H1 (cell line): ENCODE measurements at regions not wholly inside any gene's neighbourhood (a gene's known extent, or its start where the extent isn't known, plus 50 kb on each side); places are given as distances from the start of the nearest gene placed in this dataset.

ENCODE experiments used
- CTCF ChIA-PET: fragments of 300-600 bp; sonication (Branson Sonifier 250); formaldehyde crosslinking; loops from one replicate; lab custom pipeline; 2021; ENCODE audit not compliant: partially characterized antibody; lab: Charles Lee
- POLR2A ChIA-PET: fragments of 300-600 bp; sonication (Branson Sonifier 250); formaldehyde crosslinking; loops from one replicate; lab custom pipeline; 2021; ENCODE audit warnings: inconsistent platforms; ENCODE audit not compliant: partially characterized antibody; lab: Charles Lee
- DNase-seq, 2 experiments: peaks; one replicate each; pipeline versions ENCODE4 v3.0.0 to v3.0.0-alpha.2; 2010 to 2022; ENCODE audit warnings: low spot score in 2 of 2, low read depth in 1 of 2, mixed read lengths in 1 of 2
- FAIRE-seq: peaks from 2 replicates; lab custom pipeline; 2011; peaks lifted over from hg19 to GRCh38; lab: Jason Lieb, UNC
- H2AFZ ChIP-seq: 2 replicates; pipeline ENCODE4 v1.8.1; 2012; ENCODE audit warnings: low read length, inconsistent platforms
- H2AK5ac ChIP-seq: 2 replicates; pipeline ENCODE4 v1.6.1; 2013; ENCODE audit warnings: low read depth, low read length
- H2BK120ac ChIP-seq: replicated peaks from 2 replicates; pipeline ENCODE3; 2013; ENCODE audit warnings: low read depth, low read length, inconsistent platforms
- H2BK12ac ChIP-seq: 2 replicates; pipeline ENCODE4 v1.6.1; 2013; ENCODE audit warnings: low read depth, low read length
- H2BK15ac ChIP-seq: 2 replicates; pipeline ENCODE4 v1.6.1; 2013; ENCODE audit warnings: low read length
- H2BK20ac ChIP-seq: 2 replicates; pipeline ENCODE4 v1.6.1; 2013; ENCODE audit warnings: low read length
- H2BK5ac ChIP-seq: 2 replicates; pipeline ENCODE4 v1.6.1; 2013; ENCODE audit warnings: low read depth, low read length
- H3K14ac ChIP-seq: 2 replicates; pipeline ENCODE4 v1.6.1; 2013; ENCODE audit warnings: inconsistent platforms; ENCODE audit not compliant: insufficient read length
- H3K18ac ChIP-seq: 2 replicates; pipeline ENCODE4 v1.6.1; 2013; ENCODE audit warnings: low read length; ENCODE audit errors: extremely low read depth
- H3K23ac ChIP-seq: 2 replicates; pipeline ENCODE4 v1.6.1; 2013; ENCODE audit warnings: inconsistent platforms; ENCODE audit not compliant: insufficient read length
- H3K23me2 ChIP-seq: 2 replicates; pipeline ENCODE4 v1.6.1; 2013; ENCODE audit warnings: low read depth, low read length
- H3K27ac ChIP-seq: 2 replicates; pipeline ENCODE4 v1.6.1; 2011; ENCODE audit warnings: low read depth, low read length, inconsistent platforms
- H3K27me3 ChIP-seq, 4 experiments: replicated peaks in 1 of 4; 1 replicate in 1 of 4; 2 replicates in 3 of 4; pipeline versions ENCODE4 v1.6.1 to v1.8.1; 2011 to 2013; ENCODE audit warnings: low read length in 3 of 4, mild to moderate bottlenecking in 3 of 4, inconsistent platforms in 2 of 4, mixed read lengths in 2 of 4, moderate library complexity in 1 of 4; ENCODE audit not compliant: control insufficient read depth in 3 of 4, insufficient read depth in 3 of 4; ENCODE audit errors: extremely low read depth in 1 of 4
- H3K36me3 ChIP-seq, 4 experiments: 2 replicates each; pipeline versions ENCODE4 v1.6.1 to v1.8.1; 2011 to 2013; ENCODE audit warnings: mild to moderate bottlenecking in 4 of 4, low read length in 3 of 4, moderate library complexity in 2 of 4, control low read depth in 1 of 4, inconsistent platforms in 1 of 4; ENCODE audit not compliant: insufficient read depth in 4 of 4, control insufficient read depth in 2 of 4
- H3K4ac ChIP-seq: replicated peaks from 2 replicates; pipeline ENCODE3; 2013; ENCODE audit warnings: low read length, low read depth, mixed read lengths, inconsistent platforms; ENCODE audit not compliant: insufficient read length
- H3K4me1 ChIP-seq, 4 experiments: replicated peaks in 1 of 4; 1 replicate in 1 of 4; 2 replicates in 3 of 4; pipeline versions ENCODE4 v1.6.1 to v1.8.1; 2011 to 2013; ENCODE audit warnings: low read length in 3 of 4, inconsistent platforms in 2 of 4, mixed read lengths in 1 of 4; ENCODE audit not compliant: insufficient read depth in 4 of 4, control insufficient read depth in 3 of 4
- H3K4me2 ChIP-seq, 2 experiments: 2 replicates each; pipeline versions ENCODE4 v1.6.1 to v1.8.1; 2011 to 2013; ENCODE audit warnings: low read depth in 2 of 2, low read length in 2 of 2, control low read depth in 1 of 2, inconsistent platforms in 1 of 2, mild to moderate bottlenecking in 1 of 2; ENCODE audit not compliant: insufficient read depth in 1 of 2
- H3K4me3 ChIP-seq, 4 experiments: fragments of 200-600, 300-600 bp in 1 of 4; sonication (generic), shearing (Covaris generic), sonication (Bioruptor Twin) in 1 of 4; 2 replicates each; pipeline versions ENCODE4 v1.5.1 to v1.8.1; 2011 to 2016; ENCODE audit warnings: low read length in 4 of 4, low read depth in 3 of 4, control low read depth in 2 of 4, inconsistent platforms in 2 of 4, mild to moderate bottlenecking in 2 of 4, mixed read lengths in 1 of 4, moderate library complexity in 1 of 4; ENCODE audit not compliant: insufficient read depth in 2 of 4; ENCODE audit errors: extremely low read depth in 1 of 4
- H3K56ac ChIP-seq: replicated peaks from 2 replicates; pipeline ENCODE3; 2013; ENCODE audit warnings: low read depth, mild to moderate bottlenecking, mixed read lengths, low read length, inconsistent platforms; ENCODE audit not compliant: insufficient read length
- H3K79me1 ChIP-seq: 2 replicates; pipeline ENCODE4 v1.6.1; 2013; ENCODE audit warnings: low read depth, low read length, control low read depth
- H3K79me2 ChIP-seq, 2 experiments: 2 replicates each; pipeline versions ENCODE4 v1.6.1 to v1.8.1; 2012 to 2013; ENCODE audit warnings: low read length in 2 of 2, mild to moderate bottlenecking in 2 of 2, inconsistent platforms in 1 of 2; ENCODE audit not compliant: insufficient read depth in 2 of 2, control insufficient read depth in 1 of 2
- H3K9ac ChIP-seq, 4 experiments: replicated peaks in 1 of 4; 1 replicate in 1 of 4; 2 replicates in 3 of 4; pipeline versions ENCODE4 v1.6.1 to v1.8.1; 2011 to 2013; ENCODE audit warnings: low read depth in 3 of 4, low read length in 3 of 4, control low read depth in 2 of 4, mild to moderate bottlenecking in 2 of 4, moderate library complexity in 2 of 4, inconsistent platforms in 1 of 4; ENCODE audit errors: extremely low read depth in 1 of 4
- H3K9me3 ChIP-seq, 2 experiments: 2 replicates each; pipeline versions ENCODE4 v1.6.1 to v1.8.1; 2012 to 2013; ENCODE audit warnings: mild to moderate bottlenecking in 2 of 2, moderate library complexity in 2 of 2, control low read depth in 1 of 2, inconsistent platforms in 1 of 2, low read depth in 1 of 2, low read length in 1 of 2, mixed read lengths in 1 of 2; ENCODE audit not compliant: insufficient read depth in 2 of 2
- H4K20me1 ChIP-seq, 2 experiments: replicated peaks in 1 of 2; 2 replicates each; pipeline versions ENCODE3 to v1.8.1; 2011 to 2013; ENCODE audit warnings: inconsistent platforms in 2 of 2, low read length in 2 of 2, mild to moderate bottlenecking in 1 of 2; ENCODE audit not compliant: insufficient read depth in 2 of 2, control insufficient read depth in 1 of 2
- H4K5ac ChIP-seq: 2 replicates; pipeline ENCODE4 v1.6.1; 2013; ENCODE audit warnings: low read length, low read depth, mixed read lengths, inconsistent platforms; ENCODE audit not compliant: insufficient read length
- H4K8ac ChIP-seq: 2 replicates; pipeline ENCODE4 v1.8.0; 2013; ENCODE audit warnings: mild to moderate bottlenecking, moderate library complexity, low read length, inconsistent platforms; ENCODE audit not compliant: insufficient read depth; ENCODE audit errors: extremely low read depth
- H4K91ac ChIP-seq: replicated peaks from 2 replicates; pipeline ENCODE3; 2013; ENCODE audit warnings: low read length, mixed read lengths, inconsistent platforms; ENCODE audit not compliant: insufficient read length
- CREB1 ChIP-seq: IDR thresholded peaks from 2 replicates; pipeline ENCODE4 v1.6.1; 2012; ENCODE audit warnings: inconsistent platforms
- JUND ChIP-seq: IDR thresholded peaks from 2 replicates; pipeline ENCODE4 v1.6.1; 2011; ENCODE audit warnings: mild to moderate bottlenecking, improper control_type of control experiment, low read length
- RAD21 ChIP-seq, 2 experiments: IDR thresholded peaks in 1 of 2; conservative IDR thresholded peaks in 1 of 2; 2 replicates each; pipeline ENCODE4 v1.6.1; 2011; ENCODE audit warnings: low read depth in 2 of 2, low read length in 2 of 2, improper control_type of control experiment in 1 of 2, inconsistent platforms in 1 of 2, mild to moderate bottlenecking in 1 of 2, moderate library complexity in 1 of 2
- SAP30 ChIP-seq: fragments of 300-600 bp; sonication (generic); IDR thresholded peaks from 2 replicates; pipeline ENCODE4 v1.7.1; 2012; ENCODE audit warnings: low read length, moderate library complexity, mild to moderate bottlenecking, inconsistent platforms; ENCODE audit not compliant: insufficient read depth, insufficient replicate concordance
- SIN3A ChIP-seq, 2 experiments: IDR thresholded peaks in 1 of 2; conservative IDR thresholded peaks in 1 of 2; 2 replicates each; pipeline ENCODE4 v1.6.1; 2011 to 2012; ENCODE audit warnings: low read length in 2 of 2, improper control_type of control experiment in 1 of 2, low read depth in 1 of 2, mild to moderate bottlenecking in 1 of 2
- SP1 ChIP-seq: IDR thresholded peaks from 2 replicates; pipeline ENCODE4 v1.6.1; 2011; ENCODE audit warnings: low read depth, low read length
- TAF7 ChIP-seq: optimal IDR thresholded peaks from 2 replicates; pipeline ENCODE3; 2011; ENCODE audit warnings: low read depth, mild to moderate bottlenecking, inconsistent platforms, low read length, moderate library complexity, borderline replicate concordance
- WGBS, 2 experiments: shearing (Covaris generic) in 1 of 2; methylation state at CpG; one replicate each; pipeline versions ENCODE4 v1.1.6 to v1.1.7; 2013 to 2015; ENCODE audit warnings: low lambda C conversion rate in 2 of 2, mixed read lengths in 2 of 2, inconsistent platforms in 1 of 2, low coverage in 1 of 2, missing lambda C conversion rate in 1 of 2; ENCODE audit not compliant: insufficient replicate concordance in 2 of 2, insufficient coverage in 1 of 2, insufficient read length in 1 of 2; ENCODE audit errors: extremely low coverage in 1 of 2, missing lambda C conversion rate in 1 of 2; 5-methylcytosine and 5-hydroxymethylcytosine counted together
- TF ChIP-seq, protein P1 (sequence below): IDR thresholded peaks from 2 replicates; pipeline ENCODE4 v1.6.1; 2012; ENCODE audit warnings: inconsistent platforms

DNA sequence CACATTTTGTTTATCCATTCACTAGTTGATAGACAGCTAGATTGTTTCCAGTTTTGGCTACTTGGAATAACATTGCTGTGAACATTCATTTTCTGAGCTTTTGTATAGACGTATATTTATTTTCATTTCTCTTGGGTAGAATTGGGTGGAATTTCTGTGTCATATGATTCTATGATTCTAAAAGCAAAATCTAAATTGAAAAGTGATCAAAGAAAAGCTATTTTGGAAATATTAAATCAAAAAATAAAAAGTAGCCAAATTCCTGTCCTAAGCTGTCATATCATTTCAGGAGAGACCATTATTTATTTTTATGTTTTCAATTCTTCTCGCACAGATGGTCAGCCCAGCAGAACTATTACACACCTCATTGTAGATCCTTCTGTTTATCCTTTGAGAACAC lies 229.2 kb downstream of the COL12A1 start:
- Histone ChIP-seq H3K4me2 (no peak overlapping the region), H4K8ac (no peak overlapping the region), H2BK15ac (no peak overlapping the region), H2AK5ac (no peak overlapping the region), H2BK5ac (no peak overlapping the region), H3K36me3 (no peaks in the 10 kb centered on the region), H3K4ac (no peak overlapping the region), H3K4me3 (no peak overlapping the region), H2BK120ac (no peak overlapping the region), H4K20me1 (no peaks in the 10 kb centered on the region), H3K14ac (no peak overlapping the region), H3K79me1 (no peaks in the 10 kb centered on the region), H3K4me1 (no peaks in the 10 kb centered on the region), H4K5ac (no peak overlapping the region), H3K27me3 (no peaks in the 10 kb centered on the region), H3K18ac (no peak overlapping the region), H2BK20ac (no peak overlapping the region), H3K23me2 (no peaks in the 10 kb centered on the region), H3K23ac (no peak overlapping the region), H4K91ac (no peak overlapping the region), H3K27ac (no peak overlapping the region), H3K79me2 (no peaks in the 10 kb centered on the region), H3K9me3 (no peaks in the 10 kb centered on the region), H2AFZ (no peak overlapping the region), H3K9ac (no peak overlapping the region), H2BK12ac (no peak overlapping the region), H3K56ac (no peak overlapping the region)
- POLR2A ChIA-PET, result no interaction called here
- DNase-seq (no peak), FAIRE-seq (no peak)
- 92% methylated on average over 2 of the region's 2 CpGs; no CpG with 5 or more reads in 1 of the 2 experiments for WGBS, 2 experiments
- CTCF ChIA-PET, result interaction anchor here (0.9 kb wide), 1 partner anchor 232 kb away, joined by 3 read pairs; no protein-coding TSS in a partner anchor
- TF ChIP-seq RAD21 (IDR thresholded peaks at IDR 0.05 in 1 of 2, conservative IDR thresholded peaks at IDR 0.05 in 1 of 2; ENCODE audit: low read depth in 2 of 2, low read length in 2 of 2) (no peak), CREB1 (no peak), SP1 (no peak), JUND (no peak), TAF7 (no peak), SIN3A (conservative IDR thresholded peaks at IDR 0.05 in 1 of 2, IDR thresholded peaks at IDR 0.05 in 1 of 2; ENCODE audit: low read depth in 1 of 2, low read length in 2 of 2) (no peak), SAP30 (no peak)
- TF ChIP-seq, protein P1, sequence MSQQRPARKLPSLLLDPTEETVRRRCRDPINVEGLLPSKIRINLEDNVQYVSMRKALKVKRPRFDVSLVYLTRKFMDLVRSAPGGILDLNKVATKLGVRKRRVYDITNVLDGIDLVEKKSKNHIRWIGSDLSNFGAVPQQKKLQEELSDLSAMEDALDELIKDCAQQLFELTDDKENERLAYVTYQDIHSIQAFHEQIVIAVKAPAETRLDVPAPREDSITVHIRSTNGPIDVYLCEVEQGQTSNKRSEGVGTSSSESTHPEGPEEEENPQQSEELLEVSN, result no peak
